PFSK-1 (cell line): ENCODE measurements at regions not wholly inside any gene's neighbourhood (a gene's known extent, or its start where the extent isn't known, plus 50 kb on each side); places are given as distances from the start of the nearest gene placed in this dataset.

Source experiments
- FOXP2 ChIP-seq: optimal IDR thresholded peaks from 2 replicates; pipeline ENCODE3; 2011; ENCODE audit warnings: borderline replicate concordance, control low read depth, inconsistent platforms; ENCODE audit not compliant: insufficient read depth; ENCODE audit errors: extremely low read length, extremely low read depth
- POLR2AphosphoS5 ChIP-seq: IDR thresholded peaks from 2 replicates; pipeline ENCODE4 v1.6.1; 2012; ENCODE audit warnings: low read depth, mild to moderate bottlenecking, control low read depth, low read length, moderate library complexity
- TAF1 ChIP-seq: IDR thresholded peaks from 2 replicates; pipeline ENCODE4 v1.6.1; 2012; ENCODE audit warnings: low read length, control low read depth, borderline replicate concordance; ENCODE audit not compliant: insufficient read depth
- TF ChIP-seq, protein P1 (sequence below), 2 experiments: IDR thresholded peaks; 2 replicates each; pipeline versions ENCODE4 v1.6.1 to v1.8.0; 2011 to 2012; ENCODE audit warnings: low read depth in 2 of 2, low read length in 2 of 2, control low read depth in 1 of 2, inconsistent platforms in 1 of 2, mild to moderate bottlenecking in 1 of 2, moderate library complexity in 1 of 2; ENCODE audit not compliant: insufficient read depth in 1 of 2

DNA sequence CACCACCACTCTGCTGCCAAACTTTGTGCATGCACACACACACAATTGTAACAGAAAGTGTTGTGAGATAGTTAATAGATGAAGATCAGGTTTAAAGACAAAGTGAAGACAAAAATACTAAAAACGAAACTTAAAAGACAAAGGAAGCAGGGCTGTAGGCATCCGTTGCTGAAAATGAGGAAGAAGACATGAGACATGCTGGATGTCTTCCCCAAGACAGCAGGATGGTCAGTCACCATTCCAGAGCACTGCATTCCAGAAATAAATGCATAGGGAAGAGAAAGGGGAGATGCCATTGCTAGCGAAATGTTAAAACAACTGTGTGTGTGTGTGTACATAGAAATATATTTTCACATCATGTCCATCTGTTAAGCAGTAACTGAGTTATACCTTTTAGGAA lies 520.1 kb downstream of the SUCLA2 start:
- TF ChIP-seq FOXP2 (no peak), POLR2AphosphoS5 (no peak), TAF1 (no peak)
- TF ChIP-seq, protein P1, sequence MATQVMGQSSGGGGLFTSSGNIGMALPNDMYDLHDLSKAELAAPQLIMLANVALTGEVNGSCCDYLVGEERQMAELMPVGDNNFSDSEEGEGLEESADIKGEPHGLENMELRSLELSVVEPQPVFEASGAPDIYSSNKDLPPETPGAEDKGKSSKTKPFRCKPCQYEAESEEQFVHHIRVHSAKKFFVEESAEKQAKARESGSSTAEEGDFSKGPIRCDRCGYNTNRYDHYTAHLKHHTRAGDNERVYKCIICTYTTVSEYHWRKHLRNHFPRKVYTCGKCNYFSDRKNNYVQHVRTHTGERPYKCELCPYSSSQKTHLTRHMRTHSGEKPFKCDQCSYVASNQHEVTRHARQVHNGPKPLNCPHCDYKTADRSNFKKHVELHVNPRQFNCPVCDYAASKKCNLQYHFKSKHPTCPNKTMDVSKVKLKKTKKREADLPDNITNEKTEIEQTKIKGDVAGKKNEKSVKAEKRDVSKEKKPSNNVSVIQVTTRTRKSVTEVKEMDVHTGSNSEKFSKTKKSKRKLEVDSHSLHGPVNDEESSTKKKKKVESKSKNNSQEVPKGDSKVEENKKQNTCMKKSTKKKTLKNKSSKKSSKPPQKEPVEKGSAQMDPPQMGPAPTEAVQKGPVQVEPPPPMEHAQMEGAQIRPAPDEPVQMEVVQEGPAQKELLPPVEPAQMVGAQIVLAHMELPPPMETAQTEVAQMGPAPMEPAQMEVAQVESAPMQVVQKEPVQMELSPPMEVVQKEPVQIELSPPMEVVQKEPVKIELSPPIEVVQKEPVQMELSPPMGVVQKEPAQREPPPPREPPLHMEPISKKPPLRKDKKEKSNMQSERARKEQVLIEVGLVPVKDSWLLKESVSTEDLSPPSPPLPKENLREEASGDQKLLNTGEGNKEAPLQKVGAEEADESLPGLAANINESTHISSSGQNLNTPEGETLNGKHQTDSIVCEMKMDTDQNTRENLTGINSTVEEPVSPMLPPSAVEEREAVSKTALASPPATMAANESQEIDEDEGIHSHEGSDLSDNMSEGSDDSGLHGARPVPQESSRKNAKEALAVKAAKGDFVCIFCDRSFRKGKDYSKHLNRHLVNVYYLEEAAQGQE (IDR thresholded peaks at IDR 0.05; ENCODE audit: insufficient read depth in 1 of 2, low read depth in 2 of 2, low read length in 2 of 2), result no peak
